PC-3 (cell line): ENCODE measurements at regions not wholly inside any gene's neighbourhood (a gene's known extent, or its start where the extent isn't known, plus 50 kb on each side); places are given as distances from the start of the nearest gene placed in this dataset.

Experiments used
- CTCF ChIP-seq: fragments of 300-600 bp; sonication (generic); conservative IDR thresholded peaks from 2 replicates; pipeline ENCODE4 v1.5.1; 2017; ENCODE audit warnings: antibody characterized with exemption, low read depth, mild to moderate bottlenecking, low read length
- EZH2 ChIP-seq: fragments of 300-600 bp; sonication (generic); IDR thresholded peaks from one replicate; pipeline ENCODE4 v1.6.1; 2017; ENCODE audit warnings: antibody characterized with exemption, mild to moderate bottlenecking, low read length; ENCODE audit not compliant: unreplicated experiment
- EZH2phosphoT487 ChIP-seq: fragments of 300-600 bp; sonication (generic); IDR thresholded peaks from 2 replicates; pipeline ENCODE4 v1.6.1; 2018; ENCODE audit warnings: mild to moderate bottlenecking, antibody characterized with exemption, low read length, borderline replicate concordance

- no peak for TF ChIP-seq EZH2
- TF ChIP-seq CTCF = no peak
- no peak for TF ChIP-seq EZH2phosphoT487
Measured at GRCh38 chrX:69107747-69108401, 57.4 kb downstream of the PJA1 start.
